Eye (tissue), 1 donor: ENCODE measurements at regions not wholly inside any gene's neighbourhood (a gene's known extent, or its start where the extent isn't known, plus 50 kb on each side); places are given as distances from the start of the nearest gene placed in this dataset.

Experiments
- DNase-seq: peaks from one replicate; pipeline ENCODE4 v3.0.0-alpha.2; 2015

DNA sequence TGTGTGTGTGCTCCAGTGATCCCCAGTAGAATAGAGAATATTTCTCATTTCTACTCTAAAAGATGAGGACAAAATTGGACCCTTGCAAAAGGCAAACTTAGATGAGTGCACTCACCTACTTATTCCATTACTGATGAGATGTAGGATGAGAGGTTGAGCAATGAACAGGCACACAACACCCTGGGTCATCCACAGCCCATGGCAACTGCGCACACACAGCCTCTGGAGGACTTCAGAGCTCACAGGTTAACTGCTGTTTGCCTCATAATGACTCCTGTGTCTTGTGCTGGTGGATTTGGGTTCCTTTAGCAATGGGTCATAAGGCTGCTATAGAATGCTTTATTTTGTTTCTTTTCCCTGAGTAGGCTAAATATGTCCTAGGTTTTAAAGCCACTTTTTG lies 103.6 kb upstream of the TNFAIP3 start:
- DNase-seq: no peak

DNA sequence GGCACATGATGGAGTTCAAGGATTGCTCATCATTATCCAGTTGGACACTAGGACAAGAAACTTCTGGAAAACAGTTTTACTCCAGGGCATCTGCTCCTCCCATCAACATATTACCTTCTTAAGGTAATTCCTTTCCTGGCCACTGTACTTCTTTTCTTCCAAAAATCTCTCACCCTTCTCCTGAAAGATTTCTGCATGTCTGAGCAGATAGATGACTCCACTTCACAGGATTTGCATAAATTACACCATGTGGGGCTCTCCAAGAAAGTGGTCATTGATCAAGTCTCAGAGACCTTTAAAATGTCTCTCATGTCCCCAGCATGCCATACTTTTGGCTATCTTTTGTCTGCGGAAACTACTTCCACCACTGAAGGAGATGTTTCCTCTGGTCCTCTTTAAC lies 103.2 kb upstream of the TNFAIP3 start:
- no peak for DNase-seq

DNA sequence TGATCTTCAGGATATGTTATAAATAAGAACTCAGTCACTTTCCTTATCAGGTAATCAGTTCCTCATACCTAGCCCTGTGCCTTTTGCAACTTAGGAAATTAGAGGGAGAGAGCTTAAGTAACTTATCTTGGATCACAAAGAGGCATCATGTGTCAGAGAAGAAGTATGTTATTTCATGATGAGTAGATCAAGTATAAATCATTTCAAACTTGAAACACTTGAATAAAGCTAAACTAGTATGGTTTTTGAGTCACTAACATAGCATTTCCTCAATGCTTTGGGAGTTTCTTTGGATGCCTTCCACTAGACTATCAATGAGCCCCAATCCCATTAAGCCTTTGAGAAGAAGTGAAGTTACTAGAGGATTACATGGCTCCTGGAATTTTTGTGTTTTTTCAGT lies 102.6 kb upstream of the TNFAIP3 start:
- no peak for DNase-seq

DNA sequence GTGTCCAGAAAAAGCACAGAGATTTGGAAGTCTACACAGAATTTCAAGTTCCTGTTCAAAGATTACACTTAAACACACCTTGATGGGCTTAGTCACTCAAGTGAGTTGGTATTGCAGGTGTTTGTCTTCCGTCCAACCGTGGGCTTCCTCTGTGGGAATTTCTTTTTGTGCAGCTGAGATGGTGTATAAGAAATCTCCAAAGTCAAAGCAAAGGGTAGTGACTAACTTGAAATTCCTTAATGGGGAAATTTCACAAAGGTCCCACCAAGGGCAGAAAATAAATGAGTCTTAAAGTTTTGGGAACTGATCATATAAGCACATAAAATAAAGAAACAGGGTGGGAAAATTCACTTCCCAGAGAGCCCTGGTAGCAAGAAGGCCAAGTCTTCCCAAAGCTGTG lies 102.0 kb upstream of the TNFAIP3 start:
- no peak for DNase-seq

DNA sequence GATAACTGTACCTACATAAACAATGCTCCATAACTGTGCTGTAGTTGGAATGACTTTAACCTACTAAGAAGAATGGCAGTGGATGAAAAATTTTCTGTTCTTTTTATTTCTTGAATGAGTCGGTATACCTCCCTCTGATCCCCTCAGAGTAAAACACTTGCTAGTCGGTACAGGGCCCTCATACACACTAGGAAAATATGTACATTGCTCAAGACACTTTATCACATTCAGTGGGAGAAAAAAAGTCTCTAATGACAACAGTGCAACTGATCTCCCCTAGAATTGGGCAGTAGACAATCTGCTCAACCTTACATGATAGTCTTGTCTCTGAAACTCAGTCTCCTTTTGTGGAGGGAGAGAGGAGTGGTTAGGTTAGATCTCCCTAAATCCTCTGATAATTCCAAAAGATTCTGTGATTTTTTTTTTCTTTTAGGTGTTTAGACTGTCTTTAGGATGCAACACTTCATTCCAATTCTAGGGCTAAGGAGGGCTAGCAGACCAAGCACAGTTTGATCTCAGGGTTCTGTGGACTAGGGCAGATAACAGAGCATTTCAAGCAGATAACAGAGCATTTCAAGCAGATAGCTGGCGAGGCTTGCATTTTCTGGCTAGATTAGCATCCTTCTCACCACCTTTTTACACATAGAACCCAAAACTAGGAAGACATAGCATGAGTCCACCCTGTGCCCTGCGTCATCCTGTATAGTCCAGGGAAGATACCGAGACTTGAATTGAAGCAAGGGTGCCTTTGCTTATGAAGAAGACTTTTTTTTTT lies 100.3 kb upstream of the TNFAIP3 start:
- DNase-seq: no peak

DNA sequence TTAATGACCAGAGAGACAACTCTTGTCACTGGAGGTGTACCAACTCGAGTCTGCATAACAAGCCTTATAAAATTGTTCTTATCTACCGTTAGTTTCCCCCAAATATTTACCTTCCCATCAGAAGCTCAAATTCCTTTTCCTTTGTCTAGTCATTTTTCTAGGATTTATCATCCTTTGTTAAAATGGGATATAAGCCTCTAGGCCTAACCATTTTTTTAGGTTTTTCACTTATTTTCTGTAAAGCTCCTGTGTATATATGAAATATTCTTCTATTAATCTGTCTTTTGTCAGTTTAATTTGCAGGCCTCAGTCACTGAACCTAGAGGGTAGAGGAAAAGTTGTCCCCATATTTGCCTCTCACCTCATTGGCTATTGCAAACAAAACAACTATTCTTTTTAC lies 99.6 kb upstream of the TNFAIP3 start:
- no peak for DNase-seq

DNA sequence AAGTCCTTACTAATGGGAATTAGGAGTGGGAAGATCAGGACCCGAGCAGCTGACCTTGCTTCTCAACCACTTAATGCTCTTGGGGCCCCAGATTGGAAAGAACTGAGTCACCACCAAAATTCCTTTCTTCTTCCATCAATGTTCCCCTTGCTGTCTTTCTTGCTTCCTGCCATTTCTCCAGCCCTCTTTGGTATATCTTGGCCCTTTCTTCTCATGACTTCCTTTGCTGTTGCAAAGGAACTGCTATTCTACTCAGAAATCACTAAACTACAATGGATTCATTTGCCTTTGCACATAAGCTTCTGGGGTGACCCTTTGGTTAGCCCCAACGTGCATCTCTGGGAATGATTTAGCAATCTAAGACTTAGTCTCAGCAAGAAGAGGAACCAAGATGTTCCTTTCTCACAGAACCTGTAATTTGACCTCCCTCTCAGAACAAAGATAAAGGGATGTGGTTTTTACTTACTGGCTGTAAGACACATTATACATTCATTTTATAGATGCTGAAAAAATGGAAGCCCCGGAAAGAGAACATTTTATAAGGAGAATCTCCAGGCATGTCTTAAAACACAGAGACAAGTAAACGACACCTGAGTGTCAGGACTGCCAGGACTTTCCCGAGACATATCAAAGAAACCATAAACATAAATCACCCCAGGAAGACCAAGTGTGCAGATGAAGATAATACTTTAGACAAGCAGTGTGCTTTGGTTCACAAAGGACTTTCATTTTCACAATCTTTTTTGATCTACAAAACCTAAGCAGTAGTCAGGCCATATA lies 99.0 kb upstream of the TNFAIP3 start:
- DNase-seq: no peak

DNA sequence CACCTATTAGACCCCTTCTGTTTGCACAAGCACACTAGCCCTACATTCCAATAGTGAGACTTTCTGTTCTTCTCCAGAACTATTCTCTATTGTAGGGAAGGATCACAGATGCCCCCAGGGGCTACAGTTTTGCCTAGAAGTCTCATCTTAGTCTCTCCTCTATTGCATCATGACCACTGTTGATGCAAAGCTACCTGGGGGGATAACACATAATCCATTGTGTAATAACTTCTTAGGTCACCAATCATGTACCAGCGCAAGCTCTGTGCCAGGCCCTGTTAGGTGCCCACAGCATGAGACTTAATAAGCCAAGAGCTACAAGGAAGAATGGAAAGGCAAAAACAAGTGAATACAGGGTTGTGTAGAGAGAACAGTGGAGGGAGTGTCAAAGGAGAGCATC lies 98.1 kb upstream of the TNFAIP3 start:
- DNase-seq: no peak

DNA sequence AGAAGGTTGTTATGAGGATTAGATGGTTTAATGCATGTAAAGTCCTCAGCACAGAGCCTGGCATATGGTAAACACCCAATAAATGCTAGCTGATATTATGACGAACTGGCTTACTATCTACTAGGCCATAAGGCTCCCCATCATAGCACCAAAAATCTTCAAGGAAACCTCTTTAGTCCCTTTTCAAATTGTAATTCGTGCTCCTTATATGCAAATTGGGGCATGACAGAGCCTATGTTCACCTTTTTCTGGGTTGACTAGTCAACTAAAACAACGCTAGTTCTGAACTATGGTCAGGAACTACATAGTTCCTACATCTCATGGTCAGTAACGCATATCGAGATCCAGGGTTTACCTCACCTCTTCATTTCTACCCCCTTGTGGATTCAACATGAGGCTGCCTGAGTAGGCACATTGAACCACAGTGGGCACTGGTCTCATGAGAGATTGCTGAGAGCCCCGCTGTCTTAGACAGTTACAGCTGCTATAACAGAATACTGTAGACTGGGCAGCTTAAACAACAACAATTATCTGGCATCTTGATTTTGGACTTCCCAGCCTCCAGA lies 97.2 kb upstream of the TNFAIP3 start:
- DNase-seq: no peak

DNA sequence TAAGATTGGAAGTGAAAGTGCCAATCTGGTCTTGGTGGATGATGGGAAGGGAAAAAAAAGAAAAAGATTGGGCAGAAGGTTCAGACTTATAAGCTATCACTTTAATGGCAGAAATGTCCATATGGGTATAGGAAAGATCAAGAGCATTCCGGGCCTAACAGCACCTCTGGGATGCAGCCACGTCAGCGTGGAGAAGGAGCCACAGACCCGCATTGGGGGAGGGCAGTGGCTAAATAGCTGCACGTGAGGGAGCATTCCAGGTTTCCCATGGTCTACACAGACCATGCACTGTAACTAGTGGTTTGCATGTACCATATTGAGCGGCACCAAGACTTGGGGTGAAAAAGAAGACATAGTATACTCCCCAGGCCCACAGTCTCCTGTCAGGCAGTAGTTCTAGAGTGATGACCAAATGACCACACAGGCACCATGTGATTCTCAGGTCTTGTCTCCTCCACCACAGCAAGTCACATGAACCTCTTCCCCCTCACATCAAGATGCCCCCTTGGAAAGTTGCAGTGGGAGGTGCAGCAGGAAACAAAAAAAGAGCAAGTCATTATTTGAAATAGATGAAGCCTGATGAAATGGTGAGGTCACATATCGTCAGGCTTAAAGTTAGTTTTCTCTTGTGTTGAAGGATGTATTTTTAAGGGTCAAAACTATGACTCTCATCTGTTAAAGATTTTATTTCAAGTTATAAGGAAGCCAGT lies 94.4 kb upstream of the TNFAIP3 start:
- no peak for DNase-seq

DNA sequence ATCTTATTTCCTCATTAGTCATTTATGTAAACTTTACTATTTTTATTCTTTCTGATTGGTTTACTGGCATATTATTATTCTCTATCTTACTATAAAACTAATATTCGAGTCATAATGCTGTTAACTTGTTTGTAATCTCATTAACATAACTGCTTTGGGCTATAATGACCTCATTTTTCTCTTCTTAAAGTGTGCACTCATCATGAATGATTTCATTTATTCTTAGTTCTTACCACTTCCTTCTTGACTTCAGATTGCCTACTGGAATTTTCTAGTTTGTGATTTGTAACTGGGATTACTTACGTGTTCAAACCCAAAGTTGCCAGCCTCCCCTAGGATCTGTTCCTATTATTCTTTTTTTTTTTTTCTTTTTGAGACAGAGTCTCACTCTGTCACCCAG lies 91.8 kb upstream of the TNFAIP3 start:
- no peak for DNase-seq

DNA sequence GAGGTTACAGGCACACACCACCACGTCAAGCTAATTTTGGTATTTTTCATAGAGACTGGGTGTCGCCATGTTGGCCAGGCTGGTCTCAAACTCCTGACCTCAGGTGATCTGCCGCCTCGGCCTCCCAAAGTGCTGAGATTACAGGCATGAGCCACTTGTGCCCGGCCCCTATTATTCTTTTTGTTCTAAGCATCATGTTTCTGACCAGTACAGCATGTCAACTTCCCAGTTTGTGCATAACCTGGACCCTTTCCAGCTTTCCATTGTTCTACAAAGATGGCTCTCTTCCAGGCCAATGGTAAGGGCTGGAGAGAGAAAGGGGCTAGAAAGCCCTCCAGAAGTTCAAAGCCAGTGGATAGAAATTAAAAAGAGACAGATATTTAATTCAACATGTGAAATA lies 91.3 kb upstream of the TNFAIP3 start:
- no peak for DNase-seq

DNA sequence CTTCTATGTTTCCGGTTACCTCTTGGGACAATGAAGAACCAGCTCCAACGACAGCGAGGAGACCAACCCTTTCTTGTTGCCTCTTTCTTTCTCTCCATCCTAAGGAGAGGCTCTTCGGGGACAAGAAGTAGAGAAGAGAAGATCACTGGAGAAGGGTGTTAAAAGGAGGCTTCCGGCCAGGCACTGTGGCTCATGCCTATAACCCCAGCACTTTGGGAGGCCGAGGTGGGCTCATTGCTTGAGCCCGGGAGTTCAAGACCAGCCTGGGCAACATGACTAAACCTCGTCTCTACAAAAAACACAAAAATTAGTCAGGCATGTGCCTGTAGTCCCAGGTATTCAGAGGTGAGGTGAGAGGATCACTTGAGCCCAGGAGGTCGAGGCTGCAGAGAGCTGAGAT lies 90.8 kb upstream of the TNFAIP3 start:
- DNase-seq: no peak

DNA sequence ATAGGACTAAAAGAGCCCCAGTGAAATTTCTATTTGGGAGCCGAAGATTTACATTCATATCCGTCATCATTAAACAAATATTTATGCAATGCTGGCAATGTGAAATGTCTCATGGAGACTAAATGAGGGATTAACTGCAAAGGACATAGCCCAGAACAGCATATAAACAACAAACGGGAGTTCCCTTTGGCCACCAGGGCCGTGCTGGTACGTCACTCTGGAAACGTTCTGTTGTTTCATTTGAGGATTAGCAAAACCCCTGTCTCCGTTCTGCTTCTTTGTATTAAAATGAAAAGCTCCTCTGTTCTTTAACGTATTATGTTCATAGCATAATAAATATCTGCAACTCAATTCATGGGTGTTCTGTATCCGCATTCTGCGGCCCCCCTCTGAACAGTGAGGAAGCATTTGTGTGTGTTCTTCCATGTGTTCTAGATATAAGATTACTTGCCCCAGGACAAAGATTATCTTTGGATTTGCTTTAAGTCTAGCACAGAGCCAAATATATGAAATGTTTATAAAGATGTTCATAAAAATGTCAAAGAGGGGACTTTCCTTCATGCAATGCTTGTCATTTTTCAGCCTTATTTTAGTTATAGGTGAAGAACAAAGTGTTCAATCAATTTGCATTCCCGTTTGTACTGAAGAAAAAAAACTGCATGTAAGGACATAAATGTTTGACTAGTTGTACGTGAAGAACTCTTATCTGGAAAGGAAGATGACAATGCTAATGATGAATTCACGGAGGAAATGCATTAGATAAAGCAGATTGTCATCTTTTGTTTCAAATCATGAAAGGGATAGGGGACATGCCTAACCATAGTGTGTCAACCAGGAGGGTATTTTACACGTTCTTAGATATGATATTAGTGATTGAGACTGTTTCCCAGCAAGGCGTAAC lies 90.0 kb upstream of the TNFAIP3 start:
- peak; percentile 21 for DNase-seq

DNA sequence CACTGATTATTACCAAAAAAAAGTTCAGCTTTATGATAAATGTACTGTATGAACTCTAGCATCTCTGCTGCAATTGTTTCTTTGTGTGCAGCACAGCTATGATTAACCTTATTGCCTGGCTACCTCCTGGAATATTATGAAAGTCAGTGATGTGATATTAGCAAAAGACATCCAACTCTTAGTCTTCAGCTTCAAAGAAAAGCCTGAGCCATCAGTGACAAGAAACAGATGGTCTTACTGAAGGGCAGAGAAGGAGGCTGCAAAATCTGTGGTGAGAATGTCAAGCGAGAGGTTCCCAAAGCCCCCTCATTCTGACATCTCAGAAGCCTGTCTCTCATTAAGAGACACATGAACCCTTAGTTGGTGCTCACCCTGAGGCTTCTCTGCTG lies 89.4 kb upstream of the TNFAIP3 start:
- DNase-seq: no peak

DNA sequence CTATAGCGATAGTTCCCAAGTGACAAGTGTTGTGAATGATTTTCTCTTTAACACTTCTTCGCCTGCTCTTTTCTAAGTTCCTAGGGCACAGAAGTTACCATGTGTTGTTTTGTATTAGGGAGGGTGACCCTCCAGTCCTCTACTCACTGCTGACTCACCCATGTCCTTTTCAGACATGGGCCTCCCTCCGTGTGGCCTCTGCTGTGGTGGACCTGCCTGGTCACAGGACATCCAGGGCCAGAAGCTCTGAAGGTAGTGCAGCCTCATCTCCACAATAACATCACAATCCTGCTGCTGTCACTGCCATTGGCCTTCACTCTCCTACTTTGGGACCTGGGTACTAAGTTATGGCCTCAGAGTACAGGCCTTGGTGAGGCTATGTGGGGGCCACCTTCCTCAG lies 87.1 kb upstream of the TNFAIP3 start:
- DNase-seq: no peak

DNA sequence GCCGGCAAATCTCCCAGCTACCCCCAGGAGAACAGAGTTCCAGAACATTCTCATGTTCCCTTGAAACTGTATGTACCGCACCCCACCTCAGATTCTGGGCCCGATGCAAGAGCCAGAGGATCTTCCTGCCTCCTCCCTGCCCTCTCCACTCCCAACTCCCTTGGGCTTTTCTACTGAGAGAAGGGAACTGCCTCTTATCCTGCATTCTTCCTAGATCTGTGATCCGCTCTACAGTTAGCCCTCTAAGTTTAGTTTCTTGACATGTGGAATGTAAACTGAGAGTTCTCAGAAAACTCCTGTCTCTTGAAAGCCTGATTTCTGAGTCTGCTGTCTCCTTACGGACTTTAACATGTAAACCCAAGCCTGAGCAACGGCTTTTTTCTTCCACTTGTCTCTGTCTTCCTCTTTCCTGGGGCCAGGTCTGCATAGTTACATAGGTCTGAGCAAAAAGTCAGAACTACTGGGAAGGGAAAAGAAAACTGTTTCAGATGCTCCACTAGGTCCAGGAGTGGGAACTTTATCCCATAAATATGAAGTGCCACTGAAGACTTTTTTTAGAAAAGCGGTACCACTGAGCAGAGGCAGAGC lies 86.5 kb upstream of the TNFAIP3 start:
- no peak for DNase-seq

DNA sequence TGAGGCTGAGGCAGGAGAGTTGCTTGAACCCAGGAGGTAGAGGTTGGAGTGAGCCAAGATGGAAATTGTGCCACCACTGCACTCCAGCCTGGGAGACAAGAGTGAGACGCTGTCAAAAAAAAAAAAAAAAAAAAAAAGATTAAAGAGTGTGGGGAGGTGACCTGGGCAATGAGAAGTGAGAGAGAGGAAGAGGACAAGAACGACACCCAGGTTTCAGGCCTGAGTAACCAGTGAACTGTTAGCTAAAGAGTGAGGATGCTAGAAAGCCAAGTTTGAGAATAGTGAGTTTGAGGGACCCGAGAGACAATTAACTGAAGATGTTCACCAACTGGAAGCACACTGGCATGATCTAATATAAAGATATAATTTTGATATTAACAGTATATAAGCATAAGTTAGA lies 85.4 kb upstream of the TNFAIP3 start:
- DNase-seq: no peak

DNA sequence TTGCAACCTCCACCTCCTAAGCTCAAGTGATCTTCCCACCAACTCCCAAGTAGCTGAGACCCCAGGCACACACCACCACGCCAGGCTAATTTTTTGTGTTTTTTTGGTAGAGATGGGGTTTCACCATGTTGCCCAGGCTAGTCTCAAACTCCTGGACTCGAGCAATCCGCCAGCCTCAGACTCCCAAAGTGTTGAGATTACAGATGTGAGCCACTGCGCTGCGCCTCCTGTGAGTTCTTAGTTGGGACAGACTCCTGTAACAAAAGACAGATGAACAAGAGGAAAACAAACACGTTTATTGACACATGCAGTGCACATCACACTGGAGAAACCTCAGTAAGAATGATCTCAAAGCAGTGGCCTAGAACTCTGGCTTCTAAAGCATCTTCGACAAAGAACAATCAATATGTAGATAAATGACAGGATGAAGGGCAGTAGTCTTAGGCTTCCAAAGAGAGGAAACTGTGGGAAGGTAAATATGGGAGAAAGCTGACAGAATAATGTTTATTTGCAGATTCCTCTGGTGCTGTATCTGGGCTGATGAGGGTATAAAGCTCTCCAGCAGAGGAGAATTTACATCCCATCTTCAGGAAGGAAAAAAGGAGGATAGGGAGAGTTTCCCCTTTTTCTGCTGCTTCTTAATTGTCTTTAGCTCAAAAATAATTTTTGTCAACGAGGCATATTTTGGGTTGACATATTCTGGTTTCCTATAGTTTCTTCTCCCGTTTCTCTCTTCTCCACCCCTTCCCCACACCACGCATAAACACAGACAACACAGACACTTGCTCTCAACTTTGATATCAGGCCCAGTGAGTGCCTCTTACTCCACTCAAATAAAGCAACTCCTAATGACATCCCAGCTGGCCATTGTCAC lies 84.7 kb upstream of the TNFAIP3 start:
- DNase-seq: no peak

DNA sequence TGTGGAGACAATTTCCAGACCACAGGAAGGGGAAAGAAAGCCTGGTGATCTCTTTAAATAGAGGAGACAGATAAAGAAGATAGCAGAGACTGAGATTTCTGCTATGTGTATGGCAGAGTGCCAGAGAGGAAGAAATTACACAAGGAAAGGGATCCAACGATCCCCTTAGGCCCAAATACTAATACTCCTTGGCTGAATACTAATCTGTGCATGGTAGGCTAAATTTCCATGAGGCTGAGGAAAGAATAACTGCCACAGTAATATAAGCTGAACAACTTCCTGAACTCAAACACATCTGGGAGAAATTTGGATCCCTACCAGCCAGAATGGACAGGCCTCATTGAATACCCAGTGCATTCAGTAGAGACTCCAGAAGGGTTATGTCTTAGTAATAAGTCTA lies 83.3 kb upstream of the TNFAIP3 start:
- no peak for DNase-seq

DNA sequence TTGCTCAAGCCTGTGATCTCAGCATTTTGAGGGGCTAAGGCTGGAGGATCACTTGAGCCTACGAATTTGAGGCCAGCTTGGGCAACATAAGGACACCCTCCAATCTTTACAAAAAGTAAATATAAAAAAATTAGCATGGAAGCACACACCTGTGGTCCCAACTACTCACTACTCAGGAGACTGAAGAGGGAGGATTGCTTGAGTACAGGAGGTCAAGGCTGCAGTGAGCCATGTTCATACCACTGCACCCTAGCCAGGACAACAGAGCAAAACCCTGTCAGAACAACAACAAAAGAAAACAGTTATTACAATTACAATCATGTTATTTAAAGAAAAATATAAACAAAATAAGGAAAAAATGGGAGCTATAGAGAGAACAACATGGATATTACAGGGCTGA lies 82.5 kb upstream of the TNFAIP3 start:
- no peak for DNase-seq
